Ishikawa (cell line): ENCODE measurements at regions not wholly inside any gene's neighbourhood (a gene's known extent, or its start where the extent isn't known, plus 50 kb on each side); places are given as distances from the start of the nearest gene placed in this dataset.

ENCODE experiments used
- CEBPB ChIP-seq: IDR thresholded peaks from 2 replicates; pipeline ENCODE4 v1.6.1; 2012
- CREB1 ChIP-seq: IDR thresholded peaks from 2 replicates; pipeline ENCODE4 v1.6.1; 2012; ENCODE audit warnings: low read depth
- EGR1 ChIP-seq: IDR thresholded peaks from 2 replicates; pipeline ENCODE4 v1.6.1; 2012
- EP300 ChIP-seq: IDR thresholded peaks from 2 replicates; pipeline ENCODE4 v1.6.1; 2012; ENCODE audit warnings: borderline replicate concordance
- FOXM1 ChIP-seq: IDR thresholded peaks from 2 replicates; pipeline ENCODE4 v1.6.1; 2012; ENCODE audit warnings: low read depth, borderline replicate concordance
- NFIC ChIP-seq: IDR thresholded peaks from 2 replicates; pipeline ENCODE4 v1.6.1; 2012
- RAD21 ChIP-seq: IDR thresholded peaks from 2 replicates; pipeline ENCODE4 v1.6.1; 2012; ENCODE audit warnings: low read depth
- TAF1 ChIP-seq: IDR thresholded peaks from 2 replicates; pipeline ENCODE4 v1.6.1; 2012; ENCODE audit warnings: low read depth, mild to moderate bottlenecking
- TCF12 ChIP-seq: IDR thresholded peaks from 2 replicates; pipeline ENCODE4 v1.6.1; 2012; ENCODE audit warnings: low read depth
- TEAD4 ChIP-seq: IDR thresholded peaks from 2 replicates; pipeline ENCODE4 v1.6.1; 2012
- YY1 ChIP-seq: IDR thresholded peaks from 2 replicates; pipeline ENCODE4 v1.6.1; 2012; ENCODE audit warnings: low read depth
- ZBTB7A ChIP-seq: IDR thresholded peaks from 2 replicates; pipeline ENCODE4 v1.6.1; 2012; ENCODE audit warnings: low read depth
- TF ChIP-seq, protein P1 (sequence below): IDR thresholded peaks from 2 replicates; pipeline ENCODE4 v1.6.1; 2012
- TF ChIP-seq, protein P2 (sequence below): IDR thresholded peaks from 2 replicates; pipeline ENCODE4 v1.6.1; 2012
- TF ChIP-seq, protein P3 (sequence below): IDR thresholded peaks from 2 replicates; pipeline ENCODE4 v1.6.1; 2012; ENCODE audit warnings: low read depth, mild to moderate bottlenecking

DNA sequence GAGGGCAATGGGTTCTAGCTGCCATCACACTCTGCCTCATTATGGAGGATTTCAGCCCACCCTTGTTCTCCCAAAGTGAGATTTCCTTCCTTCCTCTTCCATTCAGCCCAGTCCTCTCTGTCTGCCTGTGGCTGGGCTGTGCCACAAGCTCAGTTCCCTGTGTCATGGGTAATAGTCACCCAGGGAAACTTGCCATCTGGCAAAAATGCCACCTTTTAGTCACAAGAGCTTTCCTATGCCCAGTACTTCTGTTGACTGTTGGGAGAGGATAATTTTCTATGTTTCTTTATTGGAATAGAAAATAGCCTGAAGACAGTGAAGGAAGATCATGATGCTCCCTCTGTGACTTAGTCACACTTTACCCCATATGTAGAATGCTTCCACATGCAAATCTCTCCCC is 71.4 kb downstream of the TLR4 start:
- no peak for TF ChIP-seq RAD21
- TF ChIP-seq, protein P1, sequence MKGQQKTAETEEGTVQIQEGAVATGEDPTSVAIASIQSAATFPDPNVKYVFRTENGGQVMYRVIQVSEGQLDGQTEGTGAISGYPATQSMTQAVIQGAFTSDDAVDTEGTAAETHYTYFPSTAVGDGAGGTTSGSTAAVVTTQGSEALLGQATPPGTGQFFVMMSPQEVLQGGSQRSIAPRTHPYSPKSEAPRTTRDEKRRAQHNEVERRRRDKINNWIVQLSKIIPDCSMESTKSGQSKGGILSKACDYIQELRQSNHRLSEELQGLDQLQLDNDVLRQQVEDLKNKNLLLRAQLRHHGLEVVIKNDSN, result no peak
- TF ChIP-seq EGR1, result no peak
- no peak for TF ChIP-seq FOXM1
- TF ChIP-seq TEAD4, result no peak
- no peak for TF ChIP-seq TAF1
- TF ChIP-seq NFIC, result no peak
- no peak for TF ChIP-seq EP300
- TF ChIP-seq, protein P2, sequence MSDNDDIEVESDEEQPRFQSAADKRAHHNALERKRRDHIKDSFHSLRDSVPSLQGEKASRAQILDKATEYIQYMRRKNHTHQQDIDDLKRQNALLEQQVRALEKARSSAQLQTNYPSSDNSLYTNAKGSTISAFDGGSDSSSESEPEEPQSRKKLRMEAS, result no peak
- TF ChIP-seq, protein P3, sequence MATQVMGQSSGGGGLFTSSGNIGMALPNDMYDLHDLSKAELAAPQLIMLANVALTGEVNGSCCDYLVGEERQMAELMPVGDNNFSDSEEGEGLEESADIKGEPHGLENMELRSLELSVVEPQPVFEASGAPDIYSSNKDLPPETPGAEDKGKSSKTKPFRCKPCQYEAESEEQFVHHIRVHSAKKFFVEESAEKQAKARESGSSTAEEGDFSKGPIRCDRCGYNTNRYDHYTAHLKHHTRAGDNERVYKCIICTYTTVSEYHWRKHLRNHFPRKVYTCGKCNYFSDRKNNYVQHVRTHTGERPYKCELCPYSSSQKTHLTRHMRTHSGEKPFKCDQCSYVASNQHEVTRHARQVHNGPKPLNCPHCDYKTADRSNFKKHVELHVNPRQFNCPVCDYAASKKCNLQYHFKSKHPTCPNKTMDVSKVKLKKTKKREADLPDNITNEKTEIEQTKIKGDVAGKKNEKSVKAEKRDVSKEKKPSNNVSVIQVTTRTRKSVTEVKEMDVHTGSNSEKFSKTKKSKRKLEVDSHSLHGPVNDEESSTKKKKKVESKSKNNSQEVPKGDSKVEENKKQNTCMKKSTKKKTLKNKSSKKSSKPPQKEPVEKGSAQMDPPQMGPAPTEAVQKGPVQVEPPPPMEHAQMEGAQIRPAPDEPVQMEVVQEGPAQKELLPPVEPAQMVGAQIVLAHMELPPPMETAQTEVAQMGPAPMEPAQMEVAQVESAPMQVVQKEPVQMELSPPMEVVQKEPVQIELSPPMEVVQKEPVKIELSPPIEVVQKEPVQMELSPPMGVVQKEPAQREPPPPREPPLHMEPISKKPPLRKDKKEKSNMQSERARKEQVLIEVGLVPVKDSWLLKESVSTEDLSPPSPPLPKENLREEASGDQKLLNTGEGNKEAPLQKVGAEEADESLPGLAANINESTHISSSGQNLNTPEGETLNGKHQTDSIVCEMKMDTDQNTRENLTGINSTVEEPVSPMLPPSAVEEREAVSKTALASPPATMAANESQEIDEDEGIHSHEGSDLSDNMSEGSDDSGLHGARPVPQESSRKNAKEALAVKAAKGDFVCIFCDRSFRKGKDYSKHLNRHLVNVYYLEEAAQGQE, result no peak
- no peak for TF ChIP-seq TCF12
- no peak for TF ChIP-seq CREB1
- no peak for TF ChIP-seq ZBTB7A
- no peak for TF ChIP-seq YY1
- no peak for TF ChIP-seq CEBPB

DNA sequence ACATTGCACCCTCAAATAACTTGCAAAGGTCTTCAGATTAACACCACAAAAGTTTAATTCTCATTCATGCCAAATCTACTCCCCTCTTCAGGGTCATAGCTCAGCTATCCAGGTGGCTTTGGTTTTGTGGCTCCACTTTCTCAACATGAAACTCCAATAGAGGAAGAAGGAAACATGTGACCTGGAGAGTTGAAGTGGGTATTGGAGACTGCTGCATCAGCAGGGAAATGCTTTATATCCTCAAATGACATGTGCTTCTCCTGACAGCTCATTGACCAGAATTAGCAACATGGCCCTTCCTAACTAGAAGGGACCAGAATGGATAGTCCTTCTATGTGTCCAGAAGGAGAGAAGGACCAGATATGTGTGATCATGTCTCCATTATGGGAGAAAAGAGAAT is 73.6 kb downstream of the TLR4 start:
- TF ChIP-seq RAD21 (no peak), ZBTB7A (no peak), CEBPB (no peak), TCF12 (no peak), TEAD4 (no peak), NFIC (no peak), FOXM1 (no peak), TAF1 (no peak), YY1 (no peak), EP300 (no peak)
- TF ChIP-seq, protein P1, result no peak

DNA sequence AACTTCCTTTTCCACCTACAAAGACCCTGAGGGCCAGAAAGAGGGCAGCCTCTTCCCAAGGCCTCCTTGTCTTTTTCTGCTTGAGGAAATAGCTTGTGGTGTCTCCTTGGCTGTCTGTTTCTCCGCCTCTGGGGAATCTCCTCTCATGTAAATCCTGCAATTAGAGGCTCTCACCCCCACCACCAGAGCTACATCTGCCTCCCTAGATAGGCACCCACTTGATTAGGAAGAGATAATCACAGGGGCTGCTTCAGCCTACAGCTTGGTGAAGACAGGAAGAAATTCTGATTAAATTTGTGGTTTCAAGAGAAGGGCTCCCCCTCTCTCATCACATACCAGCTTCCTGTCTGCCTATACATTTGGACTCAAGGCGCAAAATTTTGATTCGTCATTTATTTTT is 75.6 kb downstream of the TLR4 start:
- TF ChIP-seq RAD21, result no peak
- no peak for TF ChIP-seq FOXM1
- TF ChIP-seq ZBTB7A, result no peak
- TF ChIP-seq TEAD4, result no peak

DNA sequence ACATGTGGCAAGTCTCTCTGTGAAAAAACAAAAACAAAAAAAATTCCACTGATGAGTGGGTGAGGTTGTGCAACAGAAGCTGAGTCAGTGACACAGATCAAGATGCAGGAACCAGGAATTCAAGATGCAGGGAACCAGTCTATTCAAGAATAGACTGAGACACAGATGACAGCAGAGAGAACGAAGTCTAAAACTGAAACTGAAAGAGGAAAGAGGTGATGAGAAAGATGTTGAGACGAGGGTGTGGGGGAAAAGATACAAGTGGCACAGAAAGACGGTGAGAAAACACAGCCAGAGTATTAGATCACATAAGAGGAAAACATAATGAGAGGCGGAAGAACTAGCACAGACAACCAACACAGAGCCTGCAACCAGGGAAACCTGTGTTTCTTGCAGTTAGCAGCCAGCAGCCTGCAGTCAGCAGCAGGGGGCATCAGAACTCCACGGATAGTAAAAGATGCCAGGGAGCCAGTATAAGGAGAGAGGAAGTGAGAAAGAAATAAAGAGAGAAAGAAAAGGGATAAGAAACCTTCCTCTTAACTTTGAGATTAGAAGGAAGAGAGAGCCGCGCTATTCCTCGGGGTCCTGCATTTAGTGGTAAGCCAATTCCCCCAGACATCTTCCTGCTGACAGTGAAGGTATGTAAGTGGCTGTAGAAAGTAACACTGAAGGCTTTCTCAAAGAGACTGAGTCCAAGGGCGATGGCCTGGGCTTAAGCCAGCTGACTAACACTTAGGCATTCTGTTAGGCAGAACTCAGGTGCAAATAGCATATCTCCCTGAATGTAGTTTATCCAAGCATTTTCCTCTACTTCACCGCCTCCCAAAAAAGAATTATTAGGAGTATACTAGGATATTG is 79.0 kb downstream of the TLR4 start:
- TF ChIP-seq RAD21 (peak; percentile 36), YY1 (no peak)

DNA sequence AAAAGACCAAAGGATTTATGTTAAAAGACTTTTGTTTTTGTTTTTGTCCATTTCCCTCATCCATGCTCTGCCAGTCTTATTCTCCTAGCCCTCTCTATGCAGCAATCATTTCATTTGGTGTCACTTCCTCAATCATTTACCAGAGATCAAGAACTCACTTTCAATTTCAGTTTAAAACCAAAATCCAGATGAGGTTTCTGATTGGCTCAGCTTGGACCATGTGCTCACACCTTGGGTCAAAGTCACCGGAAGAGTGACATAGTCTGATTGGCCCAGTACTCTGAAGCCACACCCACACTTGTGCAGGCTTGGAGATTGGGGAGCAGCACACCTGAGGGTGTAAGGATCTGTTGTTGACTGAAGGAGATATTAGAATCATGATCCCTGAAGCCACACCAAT is 79.6 kb downstream of the TLR4 start:
- TF ChIP-seq NFIC, result no peak
- TF ChIP-seq CEBPB, result no peak
- TF ChIP-seq TAF1, result no peak
- no peak for TF ChIP-seq TCF12
- no peak for TF ChIP-seq CREB1
- no peak for TF ChIP-seq EGR1
- TF ChIP-seq, protein P1, result no peak
- no peak for TF ChIP-seq RAD21
- TF ChIP-seq EP300, result no peak
- TF ChIP-seq ZBTB7A, result no peak
- TF ChIP-seq, protein P2, result no peak
- no peak for TF ChIP-seq TEAD4

DNA sequence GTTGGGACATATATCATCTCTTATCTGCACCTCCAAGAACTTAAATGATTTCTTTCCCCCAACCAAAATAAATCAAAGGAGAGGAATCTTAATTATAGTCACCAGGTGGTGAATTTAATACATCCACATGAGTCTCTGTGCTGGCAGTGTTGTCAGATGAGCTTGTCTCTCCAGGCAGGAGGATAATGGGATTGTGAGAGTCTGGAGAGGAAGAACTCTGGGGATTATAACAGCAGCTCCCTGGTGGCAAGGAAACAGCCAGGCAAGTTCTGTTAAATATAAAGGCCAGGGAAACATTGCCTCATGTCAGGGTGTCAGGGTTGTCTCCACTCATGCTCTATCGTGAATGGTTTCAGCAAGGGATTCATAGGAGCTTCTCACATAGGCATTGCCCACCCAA is 80.8 kb downstream of the TLR4 start:
- no peak for TF ChIP-seq EP300

DNA sequence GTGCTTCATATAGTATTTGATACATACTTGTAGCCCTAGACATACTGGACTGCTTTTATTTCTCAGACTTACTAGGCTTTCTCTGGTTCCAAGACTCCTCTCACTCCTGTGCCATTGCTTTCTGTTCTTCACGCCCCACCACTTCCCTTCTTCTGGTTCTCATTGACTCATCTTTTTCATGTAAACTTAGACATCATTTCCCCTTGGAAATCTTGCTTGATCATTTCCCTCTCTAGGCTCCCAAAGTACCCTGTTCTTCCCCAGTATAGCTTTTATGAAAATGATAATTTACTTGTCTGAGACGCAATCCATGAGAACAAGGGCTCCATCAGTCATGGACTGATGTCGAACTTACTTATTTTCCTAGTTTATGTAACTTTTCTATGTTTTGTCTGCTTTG is 83.5 kb downstream of the TLR4 start:
- TF ChIP-seq, protein P2, result no peak
- TF ChIP-seq YY1, result no peak
- no peak for TF ChIP-seq TAF1
- TF ChIP-seq, protein P3, result no peak
- TF ChIP-seq ZBTB7A, result no peak
- no peak for TF ChIP-seq TCF12
- no peak for TF ChIP-seq EP300
- no peak for TF ChIP-seq RAD21
- TF ChIP-seq FOXM1, result no peak
- TF ChIP-seq NFIC, result no peak
- TF ChIP-seq EGR1, result no peak
- TF ChIP-seq, protein P1, result no peak
- TF ChIP-seq CEBPB, result no peak
- no peak for TF ChIP-seq TEAD4
- TF ChIP-seq CREB1, result no peak
